HG03432 (cell line): ENCODE measurements at regions not wholly inside any gene's neighbourhood (a gene's known extent, or its start where the extent isn't known, plus 50 kb on each side); places are given as distances from the start of the nearest gene placed in this dataset.

ENCODE experiments used
- ATAC-seq: cut with Tn5 transposase; IDR thresholded peaks from one replicate; pipeline ENCODE4 v1.9.1; 2021; ENCODE audit warnings: mild to moderate bottlenecking, moderate library complexity; ENCODE audit not compliant: unreplicated experiment

DNA sequence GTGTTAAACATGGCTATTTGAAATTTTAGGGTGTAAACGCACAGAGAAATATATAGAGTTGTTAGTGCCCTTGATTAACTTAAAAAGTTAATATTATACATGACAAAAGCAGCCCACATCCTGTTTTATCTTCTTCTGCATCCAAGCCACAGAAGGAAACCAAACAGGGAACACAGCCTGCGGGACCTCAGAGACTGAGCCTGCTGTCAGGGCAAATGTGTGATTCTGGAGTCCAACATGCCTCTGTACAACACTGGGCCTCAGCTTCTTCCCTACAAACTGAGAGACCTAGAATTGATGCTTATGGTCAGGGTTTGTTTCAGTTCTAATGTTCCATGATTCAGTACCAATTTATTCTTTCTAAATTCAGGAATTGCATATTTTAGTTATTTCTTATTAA lies 404.7 kb downstream of the FBXO15 start:
- no peak for ATAC-seq

DNA sequence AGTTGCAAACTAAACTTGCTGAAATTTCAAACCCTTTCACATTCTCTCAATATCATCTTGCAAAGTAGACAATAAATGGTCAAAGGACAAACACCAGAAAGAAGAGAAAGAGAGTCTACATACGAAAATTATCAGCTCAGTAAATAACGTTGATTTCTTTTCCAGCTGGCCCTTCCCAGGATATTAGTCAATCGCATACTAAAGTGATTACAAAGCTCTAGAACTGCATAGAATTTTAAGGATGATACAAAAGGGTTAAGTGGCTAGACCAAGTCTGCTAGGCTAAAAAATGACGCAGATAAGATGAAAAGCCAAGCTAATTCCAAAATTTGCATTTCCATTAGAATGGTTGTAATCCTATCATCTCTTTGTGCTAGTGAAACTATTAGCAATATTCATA lies 405.7 kb downstream of the FBXO15 start:
- no peak for ATAC-seq

- ATAC-seq: no peak
Measured at GRCh38 chr18:73739098-73739497, 408.5 kb downstream of the FBXO15 start.

GRCh38 chr18:73737990-73738389 lies 409.6 kb downstream of the FBXO15 start:
- no peak for ATAC-seq

GRCh38 chr18:73735836-73736235 lies 411.8 kb downstream of the FBXO15 start:
- ATAC-seq: no peak

GRCh38 chr18:73733806-73734314 lies 413.8 kb downstream of the FBXO15 start:
- no peak for ATAC-seq

GRCh38 chr18:73733376-73733775 lies 414.3 kb downstream of the FBXO15 start:
- no peak for ATAC-seq

- no peak for ATAC-seq
Measured at GRCh38 chr18:73728657-73729056, 419.0 kb downstream of the FBXO15 start.

DNA sequence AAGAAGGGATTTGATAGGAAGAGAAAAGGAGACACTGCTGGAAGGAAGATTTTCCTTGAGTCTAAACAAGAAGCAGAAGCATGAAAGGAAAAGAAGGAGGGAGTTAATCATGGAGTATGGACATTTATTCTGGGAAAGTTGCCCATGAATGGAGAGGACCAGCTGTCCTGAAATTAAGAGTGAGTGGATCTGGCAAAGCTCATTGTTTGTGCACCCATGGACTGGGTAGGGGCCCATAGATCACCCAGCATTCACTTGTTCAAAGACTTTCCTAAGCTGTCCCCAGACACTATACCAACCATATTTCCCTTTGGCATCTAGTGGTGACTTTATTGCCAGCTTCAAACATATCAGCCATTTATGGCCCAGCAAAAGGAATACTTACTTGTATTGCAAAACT lies 422.7 kb downstream of the FBXO15 start:
- ATAC-seq: no peak

DNA sequence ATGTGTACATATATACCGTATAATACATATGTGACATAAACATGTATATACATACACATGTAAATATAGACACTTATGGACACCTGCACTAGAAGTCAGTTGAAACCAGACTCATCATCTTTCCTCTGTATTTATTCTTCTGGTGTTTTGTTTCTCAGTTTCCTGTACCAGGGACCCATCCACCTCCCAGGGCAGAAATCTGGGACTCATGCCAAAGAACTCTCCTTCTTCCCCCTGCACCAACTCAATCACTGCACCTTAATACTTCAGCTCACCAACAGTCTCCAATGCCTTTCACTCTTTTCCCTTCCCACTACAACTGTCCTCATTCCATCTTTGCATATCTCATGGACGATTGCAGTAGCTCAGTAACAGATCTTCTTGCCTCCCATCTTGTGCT lies 428.0 kb downstream of the FBXO15 start:
- ATAC-seq: no peak

- no peak for ATAC-seq
Measured at GRCh38 chr18:73717570-73717969, 430.1 kb downstream of the FBXO15 start.

DNA sequence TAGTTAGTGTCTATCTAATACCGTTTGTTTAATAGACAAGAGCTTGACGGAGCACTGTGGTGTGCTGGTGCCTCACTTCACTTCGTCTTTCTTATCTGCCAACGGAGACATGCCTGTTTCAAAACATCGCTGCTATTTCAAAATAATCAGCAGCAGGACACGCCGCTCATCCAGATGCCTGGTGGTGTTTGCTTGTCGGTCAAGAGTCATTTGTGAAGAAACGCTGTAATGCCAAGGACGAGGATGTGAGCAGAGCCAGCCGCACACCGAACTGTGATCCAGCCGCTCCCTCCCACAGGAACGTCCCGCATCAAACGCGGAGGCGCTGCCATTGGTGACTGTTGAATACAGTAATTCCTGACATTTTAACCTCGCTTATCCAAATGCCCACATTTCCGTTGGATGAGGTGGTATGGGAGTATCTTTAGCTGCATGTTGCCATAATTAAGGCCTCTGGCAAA lies 432.4 kb downstream of the FBXO15 start:
- ATAC-seq: no peak

DNA sequence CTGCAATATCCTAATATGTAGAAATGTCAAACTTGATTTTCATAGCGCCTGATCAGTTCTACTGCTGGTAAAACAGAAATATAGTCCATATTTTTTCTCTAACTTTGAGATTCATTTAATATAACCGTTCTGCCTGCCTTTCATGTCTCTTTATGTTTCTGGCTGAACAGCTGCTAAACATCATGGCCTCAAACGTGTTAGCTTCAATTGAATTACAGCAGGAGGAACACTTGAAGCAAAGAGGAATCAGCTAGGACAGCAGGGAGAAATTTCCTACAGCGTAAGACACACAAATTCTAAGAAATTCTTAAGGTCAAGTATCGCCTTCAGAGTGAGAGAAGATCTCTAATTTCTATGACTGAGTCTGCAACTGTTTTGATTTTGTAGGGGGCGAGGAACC lies 433.2 kb downstream of the FBXO15 start:
- ATAC-seq: no peak

GRCh38 chr18:73711256-73711655 lies 436.4 kb downstream of the FBXO15 start:
- no peak for ATAC-seq

- no peak for ATAC-seq
Measured at GRCh38 chr18:73708591-73708990, 439.0 kb downstream of the FBXO15 start.

DNA sequence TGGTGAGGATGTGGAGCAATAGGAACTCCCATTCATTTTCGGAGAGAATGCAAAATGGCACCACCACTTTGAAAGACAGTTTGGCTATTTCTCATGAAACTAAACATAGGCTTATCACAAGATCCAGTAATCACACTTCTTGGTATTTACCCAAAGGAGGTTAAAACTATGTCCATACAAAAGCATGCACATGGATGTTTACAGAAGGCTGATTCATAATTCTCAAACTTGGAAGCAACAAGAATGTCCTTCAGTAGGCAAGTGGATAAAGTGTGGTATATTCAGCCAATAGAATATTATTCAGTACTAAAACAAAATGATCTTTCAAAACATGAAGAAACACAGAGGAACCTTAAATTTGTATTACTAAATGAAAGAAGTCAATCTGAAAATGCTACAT lies 440.6 kb downstream of the FBXO15 start:
- no peak for ATAC-seq

DNA sequence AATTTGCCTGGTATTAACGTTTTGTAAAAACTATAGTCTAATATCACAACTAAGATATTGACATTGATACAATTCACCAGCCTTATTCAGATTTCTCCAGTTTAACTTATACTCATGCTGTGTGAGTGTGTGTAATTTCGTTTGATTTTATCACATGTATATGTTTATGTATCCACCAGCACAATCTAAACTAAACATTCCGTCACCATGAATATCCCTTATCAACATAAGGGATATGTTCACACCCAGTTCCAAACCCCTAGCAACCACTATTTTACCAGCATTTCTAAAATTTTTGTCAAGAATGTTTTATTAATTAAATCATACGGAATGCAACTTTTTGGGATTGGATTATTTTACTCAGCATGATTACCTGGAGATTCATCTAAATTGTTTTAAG lies 450.3 kb downstream of the FBXO15 start:
- no peak for ATAC-seq

DNA sequence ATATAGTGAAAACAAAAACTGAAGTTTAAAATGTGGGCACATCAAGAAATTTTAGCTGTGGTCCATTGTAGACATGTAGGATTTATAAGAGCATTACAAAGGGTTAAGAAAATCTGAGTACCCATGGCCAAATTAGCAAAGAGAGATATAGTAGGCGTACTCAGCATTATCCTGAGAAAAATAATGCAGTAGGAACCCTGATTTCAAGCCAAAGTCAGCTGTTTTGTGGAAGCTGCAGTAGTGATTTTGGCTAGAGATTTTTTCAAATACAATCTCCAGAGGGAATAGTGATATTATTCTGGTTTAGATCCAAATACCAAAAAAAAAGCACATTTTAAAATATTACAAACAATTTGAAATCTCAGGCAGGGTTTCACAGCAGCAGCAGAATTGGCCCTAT lies 450.9 kb downstream of the FBXO15 start:
- no peak for ATAC-seq

GRCh38 chr18:73696171-73696570 lies 451.5 kb downstream of the FBXO15 start:
- ATAC-seq: no peak

DNA sequence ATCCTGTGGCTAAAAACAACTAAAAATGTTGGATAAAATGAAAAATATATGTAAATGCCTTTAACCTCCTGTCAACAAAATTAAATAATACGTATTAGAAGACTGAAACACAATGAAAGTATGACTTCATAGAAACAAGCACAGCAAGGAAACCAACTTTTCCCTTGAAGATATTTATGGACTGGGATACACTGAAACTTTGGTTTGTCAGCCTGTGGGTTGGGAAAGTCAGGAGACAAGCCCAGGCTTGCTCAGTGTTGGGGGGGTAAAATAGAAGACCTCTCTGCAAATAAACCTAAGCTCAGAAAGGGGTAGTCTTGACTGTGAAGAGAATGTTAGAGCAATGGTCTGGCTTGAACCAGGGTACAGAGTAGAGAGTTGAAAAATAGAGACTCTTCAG lies 454.5 kb downstream of the FBXO15 start:
- no peak for ATAC-seq

DNA sequence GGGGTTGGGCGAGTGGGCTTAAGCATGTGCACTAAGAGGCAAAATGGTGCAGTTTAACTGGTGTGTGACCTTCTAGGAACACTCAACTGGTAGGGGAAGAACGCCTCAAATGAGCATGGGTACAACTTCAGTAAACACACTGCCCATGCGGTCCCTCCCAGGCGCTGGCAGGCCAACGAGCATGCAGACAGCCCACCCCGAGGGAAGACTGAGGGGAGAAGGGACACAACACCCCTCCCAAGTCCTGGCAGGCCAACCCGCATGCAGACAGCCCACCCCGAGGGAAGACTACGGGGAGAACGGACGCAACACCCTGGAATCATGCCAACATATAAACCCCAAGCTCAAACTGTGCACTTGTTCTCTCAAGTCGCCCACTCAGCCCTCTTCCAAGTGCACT lies 456.0 kb downstream of the FBXO15 start:
- ATAC-seq: no peak

DNA sequence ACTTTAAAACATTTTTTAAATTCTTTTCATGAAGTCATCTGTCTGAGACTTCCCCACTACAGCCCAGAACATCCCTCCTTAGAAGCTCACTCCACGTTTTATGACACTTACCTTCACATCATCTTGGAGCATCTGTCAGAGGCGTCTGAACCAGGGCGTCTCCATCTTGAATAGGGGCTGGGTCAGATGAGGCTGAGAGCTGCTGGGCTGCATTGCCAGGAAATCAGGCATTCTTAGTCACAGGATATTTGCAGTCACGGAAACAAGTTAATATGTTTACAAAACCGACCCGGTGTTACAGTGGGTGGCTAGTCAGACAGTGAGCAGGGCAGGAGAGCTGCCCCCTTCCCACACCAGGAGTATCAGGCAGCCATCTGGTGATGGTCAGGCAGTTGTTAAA lies 456.5 kb downstream of the FBXO15 start:
- no peak for ATAC-seq

GRCh38 chr18:73690222-73690621 lies 457.4 kb downstream of the FBXO15 start:
- ATAC-seq: no peak
